ENCODE measurements at regions not wholly inside any gene's neighbourhood (a gene's known extent, or its start where the extent isn't known, plus 50 kb on each side); places are given as distances from the start of the nearest gene placed in this dataset.

- TF ChIP-seq CTCF (optimal IDR thresholded peaks at IDR 0.05 in 1 of 3, IDR thresholded peaks at IDR 0.05 in 1 of 3, conservative IDR thresholded peaks at IDR 0.05 in 1 of 3; ENCODE audit: extremely low read depth in 1 of 3, insufficient read depth in 2 of 3, low read length in 3 of 3) (no peak), EZH2 (IDR thresholded peaks at IDR 0.05; ENCODE audit: low read length) (no peak)
Measured at GRCh38 chr2:149931486-149931885, 343.9 kb upstream of the MMADHC start.

Data from keratinocyte (primary cell).